ENCODE measurements at regions not wholly inside any gene's neighbourhood (a gene's known extent, or its start where the extent isn't known, plus 50 kb on each side); places are given as distances from the start of the nearest gene placed in this dataset.

GRCh38 chr10:4472190-4472904, 353.7 kb upstream of the AKR1E2 start:
- TF ChIP-seq CTCF (IDR thresholded peaks at IDR 0.05) (no peak), POLR2AphosphoS5 (IDR thresholded peaks at IDR 0.05) (no peak)
